Medulla oblongata (tissue), 1 donor: ENCODE measurements at regions not wholly inside any gene's neighbourhood (a gene's known extent, or its start where the extent isn't known, plus 50 kb on each side); places are given as distances from the start of the nearest gene placed in this dataset.
"Not testable (repeated sequence)": the region's sequence is repeated elsewhere in the genome, so short reads cannot be mapped to it uniquely, and the experiment has no call there.

Experiments
- DNase-seq: peaks from one replicate; pipeline ENCODE4 v3.0.0-alpha.2; 2015; ENCODE audit errors: extremely low spot score

- no peak for DNase-seq
Measured at GRCh38 chr1:238767321-238767720, 619.0 kb upstream of the CHRM3 start.

- no peak for DNase-seq
Measured at GRCh38 chr1:238764779-238765178, 621.6 kb upstream of the CHRM3 start.

- DNase-seq = no peak
Measured at GRCh38 chr1:238753252-238753651, 633.1 kb upstream of the CHRM3 start.

GRCh38 chr1:238752327-238752726 is 634.0 kb upstream of the CHRM3 start:
- no peak for DNase-seq

- DNase-seq = no peak
Measured at GRCh38 chr1:238745069-238745468, 641.3 kb upstream of the CHRM3 start.

- no peak for DNase-seq
Measured at GRCh38 chr1:238738892-238739291, 647.5 kb upstream of the CHRM3 start.

- DNase-seq = no peak
Measured at GRCh38 chr1:238727670-238728069, 658.7 kb upstream of the CHRM3 start.

GRCh38 chr1:238722812-238723211 is 663.6 kb upstream of the CHRM3 start:
- DNase-seq = no peak

- DNase-seq = no peak
Measured at GRCh38 chr1:238710697-238711096, 675.7 kb upstream of the CHRM3 start.

- DNase-seq = no peak
Measured at GRCh38 chr1:238701024-238701423, 685.3 kb upstream of the CHRM3 start.

- no peak for DNase-seq
Measured at GRCh38 chr1:238690415-238690814, 696.0 kb upstream of the CHRM3 start.

- DNase-seq = not testable (repeated sequence)
Measured at GRCh38 chr1:238684576-238684975, 701.8 kb upstream of the CHRM3 start.

GRCh38 chr1:238681451-238681850 is 704.9 kb upstream of the CHRM3 start:
- DNase-seq = no peak

GRCh38 chr1:238681021-238681420 is 705.3 kb upstream of the CHRM3 start:
- DNase-seq = no peak

GRCh38 chr1:238677567-238677966 is 708.8 kb upstream of the CHRM3 start:
- no peak for DNase-seq

- no peak for DNase-seq
Measured at GRCh38 chr1:238675221-238675620, 711.1 kb upstream of the CHRM3 start.

GRCh38 chr1:238674316-238674715 is 712.1 kb upstream of the CHRM3 start:
- no peak for DNase-seq

- DNase-seq = no peak
Measured at GRCh38 chr1:238673561-238673960, 712.8 kb upstream of the CHRM3 start.

GRCh38 chr1:238672806-238673205 is 713.6 kb upstream of the CHRM3 start:
- DNase-seq = no peak

GRCh38 chr1:238672262-238672661 is 714.1 kb upstream of the CHRM3 start:
- no peak for DNase-seq

- DNase-seq = no peak
Measured at GRCh38 chr1:238664139-238664538, 722.2 kb upstream of the CHRM3 start.

- DNase-seq = no peak
Measured at GRCh38 chr1:238660849-238661248, 725.5 kb upstream of the CHRM3 start.

- no peak for DNase-seq
Measured at GRCh38 chr1:238658763-238659162, 727.6 kb upstream of the CHRM3 start.

- DNase-seq = no peak
Measured at GRCh38 chr1:238653693-238654321, 732.6 kb upstream of the CHRM3 start.
